ENCODE measurements at regions not wholly inside any gene's neighbourhood (a gene's known extent, or its start where the extent isn't known, plus 50 kb on each side); places are given as distances from the start of the nearest gene placed in this dataset.

DNA sequence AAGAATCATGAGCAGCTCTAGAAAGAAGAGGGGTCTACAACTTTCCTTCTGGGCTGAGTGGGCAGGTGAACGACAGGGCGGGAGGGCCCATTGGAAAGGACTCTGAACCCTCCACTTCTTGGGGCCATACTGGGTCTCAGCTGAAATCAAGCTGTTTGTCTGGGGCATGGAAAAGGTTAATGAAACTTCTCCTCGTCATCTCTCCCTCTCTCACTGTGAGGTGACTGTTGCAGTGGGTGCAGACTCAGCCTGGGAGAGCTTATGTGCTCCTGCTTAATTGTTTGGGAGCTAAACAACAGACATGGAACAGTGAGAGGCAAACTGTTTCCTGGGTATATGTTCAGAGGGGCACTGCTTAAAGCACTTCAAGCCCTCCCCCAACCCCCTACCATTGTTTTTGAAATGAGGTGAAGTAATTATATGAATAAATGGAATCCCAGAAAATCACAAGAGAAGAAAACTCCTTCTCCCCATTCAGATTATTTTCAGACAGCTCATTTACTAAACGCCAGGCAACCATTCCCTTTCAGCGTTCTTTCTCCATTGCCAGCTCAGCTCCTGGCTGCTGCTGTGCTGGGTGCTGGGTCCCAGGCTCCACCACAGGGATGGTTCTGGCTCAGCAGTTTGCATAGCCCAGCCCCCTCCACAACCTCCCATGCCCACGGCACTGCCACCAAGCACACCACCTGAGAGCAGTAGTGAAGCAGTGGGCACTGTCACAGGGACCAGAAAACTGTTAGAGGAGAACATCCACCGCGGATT lies 444.9 kb upstream of the TBL1XR1 start:
- TF ChIP-seq CTCF (IDR thresholded peaks at IDR 0.05; ENCODE audit: poor library complexity, severe bottlenecking) (no peak), EZH2 (IDR thresholded peaks at IDR 0.05; ENCODE audit: borderline replicate concordance, insufficient read depth, low read length, poor library complexity, severe bottlenecking) (no peak), POLR2AphosphoS5 (IDR thresholded peaks at IDR 0.05) (no peak)

Measured in neural cell (in vitro differentiated cells).